Thoracic aorta (tissue), 2 donors: ENCODE measurements at regions not wholly inside any gene's neighbourhood (a gene's known extent, or its start where the extent isn't known, plus 50 kb on each side); places are given as distances from the start of the nearest gene placed in this dataset.

Experiments
- ATAC-seq: fragments of 150-250 bp; one replicate; pipeline ENCODE4 v1.8.0; 2017; ENCODE audit warnings: low read depth; ENCODE audit not compliant: insufficient number of reproducible peaks, low FRiP score
- DNase-seq: peaks from one replicate; pipeline ENCODE4 v3.0.0-alpha.2; 2020; ENCODE audit warnings: low spot score
- H3K27ac ChIP-seq, 2 donors: fragments of 200-600 bp; sonication (generic); 1 replicate in 1 of 2; 2 replicates in 1 of 2; pipeline ENCODE4 v1.5.1; 2016; ENCODE audit warnings: mild to moderate bottlenecking in 2 of 2, moderate library complexity in 2 of 2
- H3K27me3 ChIP-seq: fragments of 200-600 bp; sonication (generic); replicated peaks from 2 replicates; pipeline ENCODE4 v1.6.0; 2016; ENCODE audit warnings: mild to moderate bottlenecking; ENCODE audit not compliant: insufficient read depth
- H3K36me3 ChIP-seq: fragments of 200-600 bp; sonication (generic); one replicate; pipeline ENCODE4 v1.5.1; 2016
- H3K4me1 ChIP-seq, 2 donors: fragments of 200-600 bp; sonication (generic); 1 replicate in 1 of 2; 2 replicates in 1 of 2; pipeline versions ENCODE4 v1.5.1 to v1.6.0; 2016; ENCODE audit warnings: low read depth in 2 of 2, mild to moderate bottlenecking in 1 of 2; ENCODE audit not compliant: control insufficient read depth in 1 of 2
- H3K4me3 ChIP-seq: fragments of 200-600 bp; sonication (generic); 2 replicates; pipeline ENCODE4 v1.5.1; 2016; ENCODE audit warnings: mild to moderate bottlenecking
- H3K9me3 ChIP-seq: fragments of 200-600 bp; sonication (generic); 2 replicates; pipeline ENCODE4 v1.5.1; 2016
- TF ChIP-seq, protein P1 (sequence below): fragments of 200-600 bp; sonication (generic); IDR thresholded peaks from one replicate; pipeline ENCODE4 v1.5.1; 2019; ENCODE audit warnings: antibody characterized with exemption

DNA sequence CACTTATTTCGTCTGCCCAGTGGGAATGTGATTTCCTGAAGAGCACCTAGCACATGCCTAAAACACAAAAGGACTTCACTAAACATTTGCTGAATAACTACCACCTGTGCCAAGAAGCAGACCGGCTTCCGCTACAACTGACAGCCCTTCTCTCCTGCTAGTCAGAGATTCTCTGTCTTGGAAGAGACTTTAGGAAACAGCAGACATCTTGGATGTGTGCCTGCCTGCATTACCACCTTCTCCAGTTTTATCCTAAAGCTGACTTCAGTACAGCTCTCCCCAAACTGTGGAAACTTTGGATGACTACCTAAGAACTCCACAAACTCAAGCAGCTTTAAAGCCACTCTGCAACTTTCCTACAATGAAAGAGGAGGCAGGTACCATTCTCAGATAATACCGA lies 116.5 kb upstream of the MAN2A1 start:
- Histone ChIP-seq H3K9me3 (no peaks in the 10 kb centered on the region), H3K4me3 (no peak overlapping the region), H3K4me1 (no peaks in the 10 kb centered on the region), H3K27me3 (no peaks in the 10 kb centered on the region), H3K27ac (no peak overlapping the region), H3K36me3 (no peaks in the 10 kb centered on the region)
- DNase-seq, result no peak
- no peak for ATAC-seq
- TF ChIP-seq, protein P1, sequence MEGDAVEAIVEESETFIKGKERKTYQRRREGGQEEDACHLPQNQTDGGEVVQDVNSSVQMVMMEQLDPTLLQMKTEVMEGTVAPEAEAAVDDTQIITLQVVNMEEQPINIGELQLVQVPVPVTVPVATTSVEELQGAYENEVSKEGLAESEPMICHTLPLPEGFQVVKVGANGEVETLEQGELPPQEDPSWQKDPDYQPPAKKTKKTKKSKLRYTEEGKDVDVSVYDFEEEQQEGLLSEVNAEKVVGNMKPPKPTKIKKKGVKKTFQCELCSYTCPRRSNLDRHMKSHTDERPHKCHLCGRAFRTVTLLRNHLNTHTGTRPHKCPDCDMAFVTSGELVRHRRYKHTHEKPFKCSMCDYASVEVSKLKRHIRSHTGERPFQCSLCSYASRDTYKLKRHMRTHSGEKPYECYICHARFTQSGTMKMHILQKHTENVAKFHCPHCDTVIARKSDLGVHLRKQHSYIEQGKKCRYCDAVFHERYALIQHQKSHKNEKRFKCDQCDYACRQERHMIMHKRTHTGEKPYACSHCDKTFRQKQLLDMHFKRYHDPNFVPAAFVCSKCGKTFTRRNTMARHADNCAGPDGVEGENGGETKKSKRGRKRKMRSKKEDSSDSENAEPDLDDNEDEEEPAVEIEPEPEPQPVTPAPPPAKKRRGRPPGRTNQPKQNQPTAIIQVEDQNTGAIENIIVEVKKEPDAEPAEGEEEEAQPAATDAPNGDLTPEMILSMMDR, result no peak

DNA sequence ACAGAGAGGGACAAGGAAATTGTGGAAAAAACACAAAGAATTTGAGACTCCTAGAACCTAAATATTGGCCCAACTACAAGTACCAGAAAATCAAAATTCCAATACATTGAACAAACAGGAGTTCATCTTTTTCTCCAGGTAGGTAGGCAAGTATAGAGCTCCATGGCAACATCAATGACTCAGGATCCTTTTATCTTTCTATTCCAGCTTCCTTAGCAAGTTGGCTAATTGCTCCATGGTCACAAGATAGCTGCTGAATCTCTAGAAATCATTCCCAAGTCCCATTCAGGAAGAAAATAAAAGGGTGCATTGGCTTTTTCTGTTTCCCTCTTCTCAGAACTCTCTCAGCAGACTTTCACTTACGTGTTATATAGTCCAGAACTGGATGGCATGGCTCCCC lies 117.9 kb upstream of the MAN2A1 start:
- no peak for DNase-seq
- Histone ChIP-seq H3K4me3 (no peak overlapping the region), H3K27ac (no peak overlapping the region), H3K9me3 (no peaks in the 10 kb centered on the region), H3K36me3 (no peaks in the 10 kb centered on the region), H3K27me3 (no peaks in the 10 kb centered on the region), H3K4me1 (no peaks in the 10 kb centered on the region)
- no peak for ATAC-seq
- TF ChIP-seq, protein P1, result no peak

DNA sequence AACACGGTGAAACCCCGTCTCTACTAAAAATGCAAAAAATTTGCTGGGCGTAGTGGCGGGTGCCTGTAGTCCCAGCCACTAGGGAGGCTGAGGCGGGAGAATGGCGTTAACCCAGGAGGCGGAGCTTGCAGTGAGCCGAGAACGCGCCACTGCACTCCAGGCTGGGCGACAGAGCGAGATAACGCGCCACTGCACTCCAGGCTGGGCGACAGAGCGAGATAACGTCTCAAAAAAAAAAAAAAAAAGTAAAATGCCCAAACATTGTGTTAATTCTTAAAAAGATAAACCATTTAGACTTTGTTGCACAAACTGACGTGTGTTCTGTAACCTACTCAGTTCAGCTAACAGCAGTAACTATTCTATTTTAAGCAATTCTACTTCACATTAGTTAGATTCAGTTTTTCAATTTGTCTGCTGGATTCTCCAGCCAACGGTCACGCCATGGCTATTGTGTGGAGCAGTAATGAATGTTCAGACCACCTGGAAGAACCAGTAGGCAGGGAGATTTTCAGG lies 119.3 kb upstream of the MAN2A1 start:
- no peak overlapping the region for H3K4me3 ChIP-seq
- ATAC-seq (no peak), DNase-seq (no peak)
- no peaks in the 10 kb centered on the region for H3K9me3 ChIP-seq
- no peaks in the 10 kb centered on the region for H3K36me3 ChIP-seq
- TF ChIP-seq, protein P1, result no peak
- H3K27ac ChIP-seq, result no peak overlapping the region
- H3K27me3 ChIP-seq, result no peaks in the 10 kb centered on the region
- no peaks in the 10 kb centered on the region for H3K4me1 ChIP-seq

DNA sequence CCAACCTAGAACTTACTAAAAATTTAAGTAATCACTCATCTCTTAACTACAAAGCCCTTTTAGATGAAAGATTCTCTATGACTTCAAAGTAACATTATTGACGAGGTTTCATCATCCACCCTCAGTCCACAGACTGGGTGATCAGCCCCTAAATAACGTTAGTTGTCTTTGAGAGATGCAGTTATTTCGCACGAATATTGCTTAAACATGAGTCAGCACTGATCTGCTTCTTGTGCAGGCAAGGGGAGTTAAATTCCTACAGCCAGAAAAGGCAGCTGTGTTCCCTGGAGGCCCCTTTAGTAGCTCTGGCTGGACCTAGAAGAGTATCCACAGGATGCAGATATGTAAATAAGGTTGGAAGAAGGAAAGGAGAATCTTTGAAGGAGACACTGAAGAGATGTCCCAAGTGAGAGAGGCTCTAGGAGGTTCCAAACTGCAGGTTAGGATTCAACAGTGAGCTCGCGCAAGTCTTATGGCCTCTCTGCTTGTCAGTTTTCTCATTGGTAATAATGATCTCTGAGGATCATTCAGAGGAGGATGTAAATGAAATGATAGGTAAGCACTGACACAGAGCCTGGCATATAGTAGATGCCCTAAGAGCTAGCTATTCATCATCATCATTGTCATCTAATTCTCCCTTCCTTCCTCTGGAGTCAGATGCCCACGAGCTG lies 122.2 kb upstream of the MAN2A1 start:
- H3K4me1 ChIP-seq, result no peaks in the 10 kb centered on the region
- no peak overlapping the region for H3K27ac ChIP-seq
- TF ChIP-seq, protein P1, result no peak
- H3K9me3 ChIP-seq, result no peaks in the 10 kb centered on the region
- DNase-seq (no peak), ATAC-seq (no peak)
- H3K36me3 ChIP-seq, result no peaks in the 10 kb centered on the region
- H3K4me3 ChIP-seq, result no peak overlapping the region
- H3K27me3 ChIP-seq, result no peaks in the 10 kb centered on the region

DNA sequence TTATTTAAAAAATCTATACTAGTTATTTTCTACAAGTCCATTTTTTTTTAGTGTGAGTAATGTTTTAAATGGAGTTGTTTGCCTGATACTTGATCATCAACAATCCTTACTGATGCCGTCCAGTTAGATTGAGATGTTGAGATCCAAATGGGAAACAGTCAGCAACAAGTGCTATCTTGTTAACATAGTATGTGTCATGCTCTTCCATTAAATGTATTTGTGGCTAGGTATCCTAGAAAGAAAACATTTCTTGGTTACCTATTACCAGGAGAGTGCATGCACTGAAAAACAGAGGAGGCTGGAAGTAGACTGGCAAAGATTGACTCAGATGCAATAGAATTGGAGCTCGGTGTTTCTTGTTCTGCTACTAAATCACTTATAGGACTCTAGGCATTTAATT lies 123.4 kb upstream of the MAN2A1 start:
- Histone ChIP-seq H3K4me3 (no peak overlapping the region), H3K9me3 (no peaks in the 10 kb centered on the region), H3K27me3 (no peaks in the 10 kb centered on the region), H3K4me1 (no peaks in the 10 kb centered on the region), H3K36me3 (no peaks in the 10 kb centered on the region), H3K27ac (no peak overlapping the region)
- DNase-seq (no peak), ATAC-seq (no peak)
- TF ChIP-seq, protein P1, result no peak
